PC-9 (cell line): ENCODE measurements at regions not wholly inside any gene's neighbourhood (a gene's known extent, or its start where the extent isn't known, plus 50 kb on each side); places are given as distances from the start of the nearest gene placed in this dataset.
"Not testable (repeated sequence)": the region's sequence is repeated elsewhere in the genome, so short reads cannot be mapped to it uniquely, and the experiment has no call there.

Source experiments
- BruUV-seq: library from RNA; stranded (reverse); fragments of 400-500 nt; replicated peaks from 2 replicates; lab custom pipeline; 2021; lab: Mats Ljungman, UMichigan
- CTCF ChIA-PET: fragments of 300-600 bp; sonication (Branson Sonifier 250); formaldehyde crosslinking; loops from one replicate; lab custom pipeline; 2022; ENCODE audit warnings: antibody characterized with exemption; lab: Charles Lee
- POLR2A ChIA-PET: fragments of 300-600 bp; sonication (Branson Sonifier 250); formaldehyde crosslinking; loops from one replicate; lab custom pipeline; 2022; ENCODE audit warnings: antibody characterized with exemption; ENCODE audit not compliant: unreplicated experiment; lab: Charles Lee
- DNase-seq, 2 experiments: peaks; one replicate each; pipeline versions ENCODE4 v3.0.0 to v3.0.0-alpha.2; 2015 to 2022; ENCODE audit warnings: mixed read lengths in 1 of 2
- H2AFZ ChIP-seq: fragments of 200-600 bp; sonication (generic); 2 replicates; pipeline ENCODE4 v1.8.1; 2017; ENCODE audit warnings: antibody characterized with exemption
- H3F3A ChIP-seq: fragments of 200-600 bp; sonication (generic); 2 replicates; pipeline ENCODE4 v1.8.1; 2017; ENCODE audit warnings: antibody characterized with exemption, mild to moderate bottlenecking, low read depth; ENCODE audit not compliant: insufficient read depth
- H3K27ac ChIP-seq: fragments of 200-600 bp; sonication (generic); 2 replicates; pipeline ENCODE4 v1.6.1; 2016; ENCODE audit warnings: mixed run types
- H3K27me3 ChIP-seq: fragments of 200-600 bp; sonication (generic); 2 replicates; pipeline ENCODE4 v1.6.1; 2016; ENCODE audit warnings: low read depth, mixed run types; ENCODE audit not compliant: insufficient read depth
- H3K36me3 ChIP-seq: fragments of 200-600 bp; sonication (generic); 2 replicates; pipeline ENCODE4 v1.6.1; 2016; ENCODE audit warnings: low read depth, mixed run types
- H3K4me1 ChIP-seq: fragments of 200-600 bp; sonication (generic); replicated peaks from 2 replicates; pipeline ENCODE4 v1.6.1; 2016; ENCODE audit warnings: mixed run types; ENCODE audit not compliant: insufficient read depth
- H3K4me2 ChIP-seq: fragments of 200-600 bp; sonication (generic); 2 replicates; pipeline ENCODE4 v1.6.1; 2017; ENCODE audit warnings: mixed run types
- H3K4me3 ChIP-seq: fragments of 200-600 bp; sonication (generic); 2 replicates; pipeline ENCODE4 v1.6.1; 2016; ENCODE audit warnings: mixed run types
- H3K79me2 ChIP-seq: fragments of 200-600 bp; sonication (generic); 2 replicates; pipeline ENCODE4 v1.6.1; 2017; ENCODE audit warnings: low read depth, mixed run types
- H3K9me2 ChIP-seq: fragments of 200-600 bp; sonication (generic); 2 replicates; pipeline ENCODE4 v1.8.1; 2017; ENCODE audit warnings: mild to moderate bottlenecking; ENCODE audit not compliant: insufficient read depth
- H3K9me3 ChIP-seq: fragments of 200-600 bp; sonication (generic); 2 replicates; pipeline ENCODE4 v1.8.1; 2016; ENCODE audit warnings: low read depth; ENCODE audit not compliant: insufficient read depth
- H4K20me1 ChIP-seq: fragments of 200-600 bp; sonication (generic); 2 replicates; pipeline ENCODE4 v1.8.1; 2017; ENCODE audit not compliant: insufficient read depth
- EZH2 ChIP-seq: fragments of 200-600 bp; sonication (generic); IDR thresholded peaks from 2 replicates; pipeline ENCODE4 v1.8.0; 2017; ENCODE audit warnings: antibody characterized with exemption, low read depth
- intact Hi-C: fragments of 100-400 bp; cut with micrococcal nuclease; formaldehyde crosslinking; loops from one replicate; pipeline ENCODE4 v1.10.0; 2022; ENCODE audit not compliant: unreplicated experiment
- TF ChIP-seq, protein P1 (sequence below): fragments of 200-600 bp; sonication (generic); conservative IDR thresholded peaks from 2 replicates; pipeline ENCODE4 v1.6.1; 2017; ENCODE audit warnings: mixed run types, antibody characterized with exemption, mild to moderate bottlenecking, moderate library complexity

DNA sequence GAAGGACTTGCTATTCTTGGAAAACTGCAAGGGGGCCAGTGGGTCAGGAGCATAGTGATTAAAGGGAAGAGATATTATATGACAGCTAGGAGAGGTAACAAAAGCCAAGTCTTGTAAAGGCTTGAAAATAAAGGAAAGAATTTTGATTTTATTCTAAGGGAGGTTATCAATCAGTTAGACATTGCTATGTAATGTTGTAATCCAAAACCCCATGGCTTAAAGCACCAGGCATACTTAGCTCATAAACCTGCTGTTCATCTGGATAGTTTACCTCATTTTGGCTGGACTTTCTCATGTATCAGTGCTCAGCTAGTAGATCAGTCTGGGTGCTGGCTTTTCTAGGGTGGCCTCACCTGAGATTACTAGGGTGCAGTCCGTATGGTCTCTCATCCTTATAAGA is 680.9 kb upstream of the LMO3 start:
- intact Hi-C loops, result no loop called here

DNA sequence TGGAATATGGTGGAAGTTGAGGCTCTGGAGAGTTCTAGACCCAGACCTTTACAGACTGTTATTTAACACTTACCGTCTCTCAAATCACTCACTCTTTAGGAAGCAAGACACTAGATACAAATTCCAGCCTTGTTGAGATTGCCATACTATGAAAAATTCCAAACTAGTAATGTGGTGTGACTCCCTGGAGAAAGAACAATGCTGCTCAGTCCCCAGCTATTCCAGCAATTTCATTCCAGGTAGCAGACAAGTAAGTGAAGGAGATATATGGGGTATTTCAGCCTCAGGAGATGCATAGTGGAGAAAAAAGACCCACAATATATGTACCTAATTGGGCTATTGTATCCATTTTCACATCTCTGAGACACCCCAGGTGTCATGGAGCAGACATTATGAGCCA is 678.9 kb upstream of the LMO3 start:
- Histone ChIP-seq H2AFZ (no peak overlapping the region), H3K36me3 (no peaks in the 10 kb centered on the region), H3K79me2 (no peaks in the 10 kb centered on the region), H3K4me1 (no peaks in the 10 kb centered on the region), H3K4me3 (no peak overlapping the region), H3K27me3 (no peaks in the 10 kb centered on the region), H3F3A (no peaks in the 10 kb centered on the region), H3K9me3 (no peaks in the 10 kb centered on the region), H3K4me2 (no peak overlapping the region), H3K9me2 (no peaks in the 10 kb centered on the region), H3K27ac (no peak overlapping the region), H4K20me1 (no peaks in the 10 kb centered on the region)
- no TSS peak for BruUV-seq
- TF ChIP-seq EZH2, result no peak
- TF ChIP-seq, protein P1, sequence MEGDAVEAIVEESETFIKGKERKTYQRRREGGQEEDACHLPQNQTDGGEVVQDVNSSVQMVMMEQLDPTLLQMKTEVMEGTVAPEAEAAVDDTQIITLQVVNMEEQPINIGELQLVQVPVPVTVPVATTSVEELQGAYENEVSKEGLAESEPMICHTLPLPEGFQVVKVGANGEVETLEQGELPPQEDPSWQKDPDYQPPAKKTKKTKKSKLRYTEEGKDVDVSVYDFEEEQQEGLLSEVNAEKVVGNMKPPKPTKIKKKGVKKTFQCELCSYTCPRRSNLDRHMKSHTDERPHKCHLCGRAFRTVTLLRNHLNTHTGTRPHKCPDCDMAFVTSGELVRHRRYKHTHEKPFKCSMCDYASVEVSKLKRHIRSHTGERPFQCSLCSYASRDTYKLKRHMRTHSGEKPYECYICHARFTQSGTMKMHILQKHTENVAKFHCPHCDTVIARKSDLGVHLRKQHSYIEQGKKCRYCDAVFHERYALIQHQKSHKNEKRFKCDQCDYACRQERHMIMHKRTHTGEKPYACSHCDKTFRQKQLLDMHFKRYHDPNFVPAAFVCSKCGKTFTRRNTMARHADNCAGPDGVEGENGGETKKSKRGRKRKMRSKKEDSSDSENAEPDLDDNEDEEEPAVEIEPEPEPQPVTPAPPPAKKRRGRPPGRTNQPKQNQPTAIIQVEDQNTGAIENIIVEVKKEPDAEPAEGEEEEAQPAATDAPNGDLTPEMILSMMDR, result no peak
- intact Hi-C loops, result no loop called here
- CTCF ChIA-PET, result no interaction called here
- POLR2A ChIA-PET, result no interaction called here
- no peak for DNase-seq

More for the DNA sequence above, 680.9 kb upstream of the LMO3 start:
- BruUV-seq, result no TSS peak
- H3K9me3 ChIP-seq, result no peaks in the 10 kb centered on the region
- no peaks in the 10 kb centered on the region for H3K79me2 ChIP-seq
- no peak overlapping the region for H2AFZ ChIP-seq
- ChIA-PET POLR2A (no interaction called here), CTCF (no interaction called here)
- H3K27ac ChIP-seq, result no peak overlapping the region
- H3K4me1 ChIP-seq, result no peaks in the 10 kb centered on the region
- no peaks in the 10 kb centered on the region for H4K20me1 ChIP-seq
- H3K36me3 ChIP-seq, result no peaks in the 10 kb centered on the region
- no peak overlapping the region for H3K4me3 ChIP-seq
- no peak overlapping the region for H3K4me2 ChIP-seq
- H3K9me2 ChIP-seq, result no peaks in the 10 kb centered on the region
- DNase-seq, result no peak
- TF ChIP-seq, protein P1, result no peak
- no peak for TF ChIP-seq EZH2
- no peaks in the 10 kb centered on the region for H3F3A ChIP-seq
- no peaks in the 10 kb centered on the region for H3K27me3 ChIP-seq

DNA sequence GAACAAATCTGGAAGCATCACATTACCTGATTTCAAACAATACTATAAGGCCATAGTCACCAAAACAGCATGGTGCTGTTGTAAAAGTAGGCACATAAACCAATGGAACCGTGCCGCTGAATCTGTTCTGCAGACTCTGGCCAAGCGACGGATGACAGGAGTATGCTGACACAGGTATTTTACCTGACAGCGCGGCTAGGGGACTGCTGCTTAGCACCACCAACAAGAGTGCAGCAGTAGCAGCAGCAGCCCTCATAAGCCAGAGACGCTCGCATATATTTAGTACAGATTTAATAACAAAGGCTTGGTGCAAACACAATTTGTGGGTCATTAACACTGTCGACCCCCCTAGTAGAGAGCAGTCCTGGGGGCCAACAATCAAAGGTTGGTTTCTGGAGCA is 677.6 kb upstream of the LMO3 start:
- no peak for TF ChIP-seq EZH2
- TF ChIP-seq, protein P1, result no peak
- BruUV-seq, result no TSS peak

DNA sequence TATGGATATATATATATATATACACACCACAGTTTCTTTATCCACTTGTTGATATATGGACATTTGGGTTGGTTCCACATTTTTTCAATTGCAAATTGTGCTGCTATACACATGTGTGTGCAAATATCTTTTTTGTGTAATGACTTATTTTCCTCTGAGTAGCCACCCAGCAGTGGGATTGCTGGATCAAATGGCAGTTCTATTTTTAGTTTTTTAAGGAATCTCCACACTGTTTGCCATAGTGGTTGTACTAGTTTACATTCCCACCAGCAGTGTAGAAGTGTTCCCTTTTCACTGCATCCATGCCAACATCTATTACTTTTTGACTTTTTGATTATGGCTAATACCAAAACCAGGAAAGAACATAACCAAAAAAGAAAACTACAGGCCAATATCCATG is 676.2 kb upstream of the LMO3 start:
- H3K4me3 ChIP-seq, H3K9me2 ChIP-seq, H3K36me3 ChIP-seq, H3K27me3 ChIP-seq, H3K4me2 ChIP-seq, H3K9me3 ChIP-seq, intact Hi-C loops, H3K4me1 ChIP-seq, POLR2A ChIA-PET, BruUV-seq, DNase-seq, H3K79me2 ChIP-seq, H2AFZ ChIP-seq, H3K27ac ChIP-seq, H3F3A ChIP-seq, H4K20me1 ChIP-seq, CTCF ChIA-PET: not testable (repeated sequence)

More for the DNA sequence above, 677.6 kb upstream of the LMO3 start:
- Histone ChIP-seq H2AFZ (no peak overlapping the region), H3K27me3 (no peaks in the 10 kb centered on the region), H3K27ac (no peak overlapping the region), H4K20me1 (no peaks in the 10 kb centered on the region), H3K4me2 (no peak overlapping the region), H3K4me1 (no peaks in the 10 kb centered on the region), H3F3A (no peaks in the 10 kb centered on the region), H3K36me3 (no peaks in the 10 kb centered on the region), H3K9me3 (no peaks in the 10 kb centered on the region), H3K4me3 (no peak overlapping the region), H3K9me2 (no peaks in the 10 kb centered on the region), H3K79me2 (no peaks in the 10 kb centered on the region)
- DNase-seq, result no peak
- intact Hi-C loops, result no loop called here
- CTCF ChIA-PET, result no interaction called here
- POLR2A ChIA-PET, result no interaction called here
